NOMO-1 treated with dmso at 0.1 percent for 144 hours (cell line): ENCODE measurements at regions not wholly inside any gene's neighbourhood (a gene's known extent, or its start where the extent isn't known, plus 50 kb on each side); places are given as distances from the start of the nearest gene placed in this dataset.
"Not testable (repeated sequence)": the region's sequence is repeated elsewhere in the genome, so short reads cannot be mapped to it uniquely, and the experiment has no call there.

ENCODE experiments used
- DNase-seq: peaks from one replicate; lab custom pipeline; 2025; ENCODE audit not compliant: unreplicated experiment; lab: John Stamatoyannopoulos, UW

DNA sequence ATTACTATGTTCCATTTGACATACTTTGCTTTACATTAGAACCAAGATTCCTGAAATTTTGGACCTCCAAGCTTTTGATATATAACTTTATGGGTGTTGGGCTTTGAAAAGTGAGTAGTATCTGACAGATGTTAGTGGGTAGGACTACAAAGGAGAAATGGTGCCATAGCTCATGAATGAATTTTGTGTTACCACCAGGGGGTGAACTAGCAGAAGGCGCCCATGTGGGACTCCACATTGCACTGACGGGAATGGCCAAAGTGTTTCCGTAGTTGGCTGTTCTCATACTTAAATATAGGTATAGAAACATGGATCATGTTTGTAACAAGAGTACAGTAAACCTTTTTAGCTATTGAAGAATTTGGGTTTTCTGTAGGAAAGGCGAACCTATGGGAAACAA, 337.5 kb downstream of the FLRT2 start:
- DNase-seq: no peak

DNA sequence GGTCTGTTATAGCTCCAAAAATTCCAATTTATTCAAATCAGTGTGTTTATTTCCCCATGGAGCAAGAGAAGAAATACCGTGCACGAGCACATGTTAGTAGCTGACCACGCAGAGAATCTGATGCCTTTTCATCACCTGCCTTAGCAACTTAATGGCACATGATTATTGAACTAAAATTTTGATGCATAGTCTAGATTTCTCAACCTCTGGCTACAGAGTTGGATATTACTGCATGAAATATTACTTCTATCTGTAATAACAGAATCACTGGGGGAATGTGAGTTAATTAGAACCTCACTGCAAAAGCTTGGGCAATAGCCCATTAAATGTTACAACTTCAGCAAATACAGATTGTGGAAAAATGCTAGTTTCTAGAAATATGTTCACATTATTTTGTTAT, 335.8 kb downstream of the FLRT2 start:
- no peak for DNase-seq

GRCh38 chr14:85858634-85859033, 328.7 kb downstream of the FLRT2 start:
- no peak for DNase-seq

DNA sequence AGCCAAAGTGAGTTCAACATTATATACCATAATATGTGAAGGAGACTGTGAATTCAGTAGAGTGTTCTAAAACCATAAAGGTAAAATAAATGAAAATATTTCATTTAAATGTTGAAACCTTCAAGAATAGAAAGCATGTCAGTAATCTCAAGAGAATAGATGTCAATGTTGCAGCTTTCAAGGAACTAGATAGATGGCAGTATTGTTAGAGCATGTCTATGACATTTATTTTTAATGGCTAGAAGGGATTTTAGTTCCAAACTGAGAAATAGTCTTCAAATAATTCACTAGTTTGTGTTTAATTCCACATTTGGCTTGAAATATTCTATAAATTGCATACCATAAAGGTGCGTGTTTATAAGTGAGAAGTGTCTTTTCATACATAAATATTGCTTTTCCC, 326.5 kb downstream of the FLRT2 start:
- DNase-seq: no peak

DNA sequence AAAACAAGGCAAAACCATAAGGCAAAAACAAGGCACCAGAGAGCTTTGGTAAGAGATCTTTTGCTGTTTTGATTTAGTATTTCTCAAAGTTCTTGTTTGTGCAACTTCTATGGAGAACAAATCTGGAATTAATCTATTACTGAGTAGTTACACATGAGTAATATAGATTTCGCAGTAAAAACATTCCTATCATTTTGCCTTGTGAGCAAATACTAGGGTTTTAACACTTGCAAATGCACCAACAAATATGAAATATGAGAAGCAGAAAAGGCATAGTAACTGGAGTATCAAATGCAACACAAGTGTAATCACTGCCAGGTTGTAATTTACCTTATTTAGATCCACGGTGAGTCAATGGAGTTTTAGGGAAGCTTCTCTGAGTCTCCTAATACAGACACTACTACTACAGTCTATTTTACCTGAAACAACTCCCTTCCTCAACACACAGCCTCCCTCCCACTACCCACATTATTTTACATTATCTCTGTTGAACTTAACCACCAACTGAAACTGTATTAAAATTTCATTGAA, 324.1 kb downstream of the FLRT2 start:
- DNase-seq: no peak

DNA sequence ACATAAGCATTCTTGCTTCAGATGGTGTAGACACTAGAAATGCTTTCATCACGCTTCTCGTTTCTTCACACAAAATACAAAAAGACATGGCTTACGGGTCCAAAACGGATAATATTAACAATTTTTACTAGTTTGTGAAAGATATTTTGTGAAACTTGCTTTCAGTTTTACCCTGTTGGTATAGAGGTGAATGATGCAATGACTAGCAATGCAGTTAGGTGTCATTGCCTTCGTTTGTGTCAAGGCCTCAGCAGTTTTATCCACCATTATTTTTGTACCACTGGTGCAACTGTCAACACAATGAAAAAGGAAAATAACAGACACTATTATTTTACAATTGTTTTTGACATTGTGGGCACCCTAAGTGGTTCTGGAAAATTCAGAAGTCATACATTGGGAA, 323.0 kb downstream of the FLRT2 start:
- no peak for DNase-seq

- DNase-seq: not testable (repeated sequence)
Measured at GRCh38 chr14:85852123-85852522, 322.2 kb downstream of the FLRT2 start.

- not testable (repeated sequence) for DNase-seq
Measured at GRCh38 chr14:85830549-85830948, 300.6 kb downstream of the FLRT2 start.

DNA sequence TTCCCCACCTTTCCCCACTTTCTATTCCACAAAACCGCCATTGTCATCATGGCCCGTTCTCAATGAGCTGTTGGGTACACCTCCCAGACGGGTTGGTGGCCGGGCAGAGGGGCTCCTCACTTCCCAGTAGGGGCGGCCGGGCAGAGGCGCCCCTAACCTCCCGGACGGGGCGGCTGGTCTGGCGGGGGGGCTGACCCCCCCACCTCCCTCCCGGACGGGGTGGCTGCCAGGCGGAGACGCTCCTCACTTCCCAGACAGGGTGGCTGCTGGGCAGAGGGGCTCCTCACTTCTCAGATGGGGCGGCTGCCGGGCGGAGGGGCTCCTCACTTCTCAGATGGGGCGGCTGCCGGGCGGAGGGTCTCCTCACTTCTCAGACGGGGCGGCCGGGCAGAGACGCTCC, 299.7 kb downstream of the FLRT2 start:
- not testable (repeated sequence) for DNase-seq

DNA sequence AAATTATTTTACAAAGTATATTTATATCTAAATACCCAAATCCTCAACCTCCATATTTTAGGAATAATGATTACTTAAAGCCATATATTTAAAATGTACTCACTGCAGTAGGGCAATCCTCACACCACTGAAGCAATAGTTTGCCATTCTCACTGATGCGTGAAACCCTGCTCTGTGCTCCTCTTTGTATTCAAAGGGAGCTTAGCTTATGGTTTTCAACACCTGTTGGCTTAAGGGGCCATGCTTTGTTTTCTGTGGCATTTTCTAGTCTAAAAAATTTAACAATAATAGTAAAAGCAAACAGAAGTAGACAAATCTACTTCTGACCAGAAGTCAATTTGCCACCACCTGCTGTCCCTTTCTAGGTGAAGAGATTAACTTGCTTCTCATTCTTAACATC, 294.6 kb downstream of the FLRT2 start:
- no peak for DNase-seq

- no peak for DNase-seq
Measured at GRCh38 chr14:85822236-85822635, 292.3 kb downstream of the FLRT2 start.

DNA sequence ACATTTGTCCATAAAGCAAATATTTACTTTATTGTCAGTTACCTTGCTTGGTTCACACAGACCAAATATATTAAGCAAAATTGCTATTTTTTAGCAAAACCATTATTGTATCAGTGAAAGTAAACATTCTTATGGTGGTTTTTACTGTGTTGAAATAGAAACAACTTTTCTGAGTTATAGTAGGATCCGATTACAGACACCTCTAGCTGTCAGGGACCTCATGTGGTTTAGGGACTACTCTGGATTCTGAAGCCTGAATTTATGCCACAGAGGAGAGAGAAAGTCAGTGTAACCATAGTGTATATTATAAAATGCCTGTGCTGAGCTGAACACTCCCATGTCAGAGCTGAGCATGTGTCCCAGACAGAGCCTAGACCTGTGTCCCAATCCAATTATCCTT, 287.5 kb downstream of the FLRT2 start:
- DNase-seq: no peak

- DNase-seq: no peak
Measured at GRCh38 chr14:85813040-85813439, 283.1 kb downstream of the FLRT2 start.

DNA sequence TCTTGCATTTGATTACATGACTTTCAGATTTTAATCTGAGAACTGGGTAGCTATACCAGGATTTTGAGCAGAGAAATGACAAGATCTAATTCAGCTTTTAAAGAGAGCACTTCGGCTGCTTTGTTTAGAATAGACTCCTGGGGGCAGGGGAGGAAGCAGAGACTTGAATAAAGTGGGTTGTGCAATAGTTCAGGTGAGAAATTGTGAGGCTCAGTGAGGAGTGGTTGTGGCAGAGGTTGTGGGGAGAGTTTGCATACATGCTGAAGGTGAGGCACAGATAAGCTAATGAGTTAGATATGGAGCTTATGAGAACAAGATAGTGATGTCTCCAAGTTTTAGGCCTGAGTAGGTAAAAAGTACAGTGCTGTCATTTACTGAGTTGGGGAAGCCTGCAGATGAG, 281.4 kb downstream of the FLRT2 start:
- no peak for DNase-seq

GRCh38 chr14:85799668-85800067, 269.7 kb downstream of the FLRT2 start:
- no peak for DNase-seq

DNA sequence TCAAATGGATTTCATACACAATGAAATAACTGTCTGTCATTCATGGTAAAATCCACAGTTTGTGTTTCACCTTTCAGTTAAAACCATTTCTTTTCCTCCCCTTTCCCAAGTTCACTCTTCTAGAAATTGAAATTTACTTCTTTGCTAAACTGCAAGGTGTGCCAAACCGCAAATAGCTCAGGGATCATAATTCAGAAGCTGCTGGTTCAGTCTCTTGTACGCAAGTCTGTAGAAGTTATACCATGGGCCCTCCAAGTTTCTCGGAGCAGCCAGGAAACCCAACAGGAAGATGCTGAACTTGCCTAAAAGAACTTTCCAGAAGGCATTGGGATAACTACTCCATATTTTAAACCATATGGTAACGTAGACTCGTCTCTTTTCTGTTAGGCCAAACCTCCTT, 268.9 kb downstream of the FLRT2 start:
- no peak for DNase-seq

DNA sequence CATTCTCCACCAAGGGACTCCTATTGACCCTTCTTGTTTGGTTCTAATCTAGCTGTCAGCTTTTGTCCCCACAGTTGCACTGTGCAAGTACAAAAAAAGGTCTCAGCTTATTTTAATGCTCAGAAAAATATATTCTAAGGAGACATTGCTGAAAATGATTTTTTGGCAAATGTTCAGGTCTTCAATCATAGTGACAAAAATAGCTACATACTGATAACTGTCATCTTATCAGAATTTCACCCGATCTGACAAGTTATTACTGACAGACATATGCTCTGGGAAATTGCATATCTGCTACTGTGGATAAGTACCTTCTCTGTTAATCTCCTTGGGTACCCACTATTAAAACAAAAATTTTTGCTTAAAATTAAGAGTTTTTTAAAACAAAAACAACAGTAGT, 263.6 kb downstream of the FLRT2 start:
- DNase-seq: no peak

GRCh38 chr14:85789506-85789905, 259.6 kb downstream of the FLRT2 start:
- no peak for DNase-seq

DNA sequence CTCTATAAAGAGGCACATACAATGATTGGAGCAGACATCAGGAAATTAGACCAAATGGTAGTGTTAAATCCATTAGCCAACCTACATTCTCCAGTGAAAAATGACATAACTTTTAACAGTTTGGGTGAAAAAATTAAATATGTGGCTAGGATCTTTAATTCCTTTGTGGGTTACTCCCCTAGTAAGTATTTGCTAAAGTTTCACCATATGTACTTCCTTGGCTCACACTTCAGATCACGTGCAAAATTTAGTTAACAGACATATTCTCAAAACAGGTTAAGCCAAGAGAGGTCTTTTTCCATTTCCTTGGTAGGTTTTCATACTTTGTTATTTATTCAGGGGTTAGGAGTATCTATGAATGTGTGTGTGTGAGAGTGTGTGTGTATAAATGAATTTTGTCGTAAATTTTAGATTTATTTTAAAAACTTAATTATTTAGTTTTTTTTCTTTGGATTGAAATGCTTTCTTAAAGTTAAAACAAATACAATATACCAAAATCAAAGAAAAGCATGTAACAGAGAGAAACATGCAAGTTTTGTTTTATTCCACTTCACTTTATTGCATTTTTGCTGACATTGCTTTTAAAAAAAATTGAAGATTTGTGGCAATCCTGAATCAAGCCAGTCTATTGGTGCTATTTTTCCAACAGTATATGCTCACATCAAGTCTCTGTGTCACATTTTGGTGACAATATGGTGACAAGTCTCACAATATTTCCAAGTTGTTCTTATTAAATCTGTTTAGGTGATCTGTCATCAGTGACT, 258.7 kb downstream of the FLRT2 start:
- no peak for DNase-seq

GRCh38 chr14:85766295-85766694, 236.4 kb downstream of the FLRT2 start:
- DNase-seq: no peak

- no peak for DNase-seq
Measured at GRCh38 chr14:85764822-85765221, 234.9 kb downstream of the FLRT2 start.

DNA sequence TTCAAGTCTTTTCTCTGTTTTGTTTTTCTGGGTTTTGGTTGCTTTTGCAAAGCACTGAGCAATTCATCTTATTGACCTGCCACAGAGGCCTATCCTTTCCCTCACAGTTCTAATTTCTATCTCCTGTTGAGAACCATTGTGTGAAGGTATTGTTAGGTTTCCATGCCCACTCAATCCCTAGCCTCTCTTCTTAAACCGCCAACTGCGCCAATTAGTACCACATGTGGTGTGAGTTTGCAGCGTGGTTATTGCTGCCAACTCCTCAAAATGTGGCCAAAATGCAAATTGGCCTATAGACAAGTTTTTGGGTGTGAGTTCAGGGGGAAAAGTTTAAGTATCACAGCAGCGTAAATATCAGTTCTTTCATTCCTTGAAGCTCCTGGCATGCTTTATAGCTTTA, 232.6 kb downstream of the FLRT2 start:
- no peak for DNase-seq

DNA sequence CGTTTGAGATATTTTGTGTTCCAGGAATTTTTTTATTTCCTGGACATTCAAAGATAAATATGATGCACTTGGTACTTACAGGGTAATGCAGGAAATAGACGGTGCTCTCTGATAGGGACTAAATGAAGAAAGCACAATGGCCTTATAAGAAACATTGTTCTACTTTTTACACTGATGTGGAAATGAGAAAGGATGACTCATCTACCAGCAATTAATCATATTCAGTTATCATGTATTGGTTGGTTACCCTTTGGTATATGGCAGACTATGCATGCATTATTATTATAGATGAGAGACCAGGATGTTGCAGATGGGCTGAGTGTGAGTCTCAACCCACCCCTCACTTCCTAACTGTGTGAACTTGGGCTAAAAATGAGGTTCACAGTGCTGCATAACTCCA, 222.2 kb downstream of the FLRT2 start:
- no peak for DNase-seq
